Activated T-helper 17 cell treated with anti-CD3 and anti-CD28 coated beads, Interleukin-2, amount 50 U/mL, for 72 hours (primary cell): ENCODE measurements at regions not wholly inside any gene's neighbourhood (a gene's known extent, or its start where the extent isn't known, plus 50 kb on each side); places are given as distances from the start of the nearest gene placed in this dataset.

Experiments used
- ATAC-seq: fragments of 150-1000 bp; cut with Tn5 transposase; replicated peaks from 2 replicates; pipeline ENCODE4 v1.10.0; 2021; ENCODE audit warnings: mild to moderate bottlenecking, moderate library complexity
- H3K27ac Mint-ChIP-seq: one replicate; pipeline ENCODE4 v1.8.0; 2022; ENCODE audit warnings: mixed read lengths
- H3K27me3 Mint-ChIP-seq: one replicate; pipeline ENCODE4 v1.8.0; 2022; ENCODE audit warnings: mixed read lengths
- H3K36me3 Mint-ChIP-seq: one replicate; pipeline ENCODE4 v1.8.0; 2022; ENCODE audit warnings: low read depth, mild to moderate bottlenecking, mixed read lengths
- H3K4me1 Mint-ChIP-seq: one replicate; pipeline ENCODE4 v1.8.0; 2022; ENCODE audit warnings: mixed read lengths
- H3K4me3 Mint-ChIP-seq: one replicate; pipeline ENCODE4 v1.8.0; 2022; ENCODE audit warnings: mild to moderate bottlenecking, mixed read lengths
- H3K9me3 Mint-ChIP-seq: one replicate; pipeline ENCODE4 v1.8.0; 2022; ENCODE audit warnings: mixed read lengths

DNA sequence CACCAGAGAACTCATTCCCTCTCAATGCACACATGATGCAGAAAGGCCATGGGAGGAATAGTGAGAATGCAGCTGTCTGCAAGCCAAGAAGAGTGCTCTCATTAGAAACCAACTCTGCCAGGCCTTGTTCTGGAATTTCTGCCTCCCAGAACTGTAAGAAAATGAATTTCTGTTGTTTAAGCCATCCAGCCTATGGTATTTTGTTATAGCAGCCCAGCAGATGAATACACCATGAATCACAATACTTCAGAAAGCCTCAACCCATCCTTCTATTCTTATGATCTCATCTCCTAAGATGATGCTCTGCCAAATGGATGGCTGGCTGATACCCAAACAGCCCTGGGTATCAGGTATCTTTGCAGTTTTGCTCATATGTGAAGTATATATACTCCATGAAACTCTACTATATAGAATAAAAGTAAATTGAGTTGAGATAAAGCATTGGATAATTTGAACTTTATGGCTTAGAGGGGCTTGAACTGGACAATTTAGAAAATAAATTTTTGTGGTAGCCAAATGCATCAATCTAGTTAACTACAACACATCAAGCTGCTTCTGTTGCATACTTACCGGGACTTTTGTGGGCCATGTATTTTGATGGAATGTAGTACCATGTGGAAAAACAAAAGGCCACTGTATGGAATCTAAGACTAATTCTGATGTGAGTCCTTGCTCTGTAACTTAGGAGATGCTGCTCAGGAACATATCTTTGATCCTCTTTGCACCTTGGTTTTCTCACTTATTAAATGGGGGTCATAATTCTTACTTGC lies 245.9 kb downstream of the HS3ST1 start:
- Mint-ChIP-seq H3K27me3 (peaks cover 4% of the 10 kb centered on the region), H3K4me3 (no peak overlapping the region), H3K4me1 (no peaks in the 10 kb centered on the region), H3K36me3 (no peaks in the 10 kb centered on the region), H3K27ac (no peak overlapping the region), H3K9me3 (no peaks in the 10 kb centered on the region)
- no peak for ATAC-seq

DNA sequence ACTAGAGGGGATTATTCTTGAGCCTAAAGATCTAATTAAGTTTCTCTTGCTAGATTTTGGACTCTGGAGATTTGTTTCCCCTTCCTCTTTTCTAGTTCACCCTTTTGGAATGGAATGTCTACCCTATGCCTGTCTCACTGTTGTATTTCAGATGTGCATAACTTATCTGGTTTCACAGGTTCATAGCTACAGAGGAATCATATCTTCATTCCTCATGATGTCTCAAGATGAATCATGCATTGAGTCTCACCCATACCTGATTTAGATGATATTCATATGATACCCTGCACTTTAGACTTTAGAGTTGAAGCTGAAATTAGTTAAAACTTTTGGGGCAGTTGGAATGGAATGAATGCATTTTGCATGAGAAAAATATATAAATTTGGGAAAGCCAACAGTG lies 246.7 kb downstream of the HS3ST1 start:
- Mint-ChIP-seq H3K9me3 (no peaks in the 10 kb centered on the region), H3K36me3 (no peaks in the 10 kb centered on the region), H3K4me1 (no peaks in the 10 kb centered on the region), H3K27ac (no peak overlapping the region), H3K4me3 (no peak overlapping the region), H3K27me3 (peaks cover 4% of the 10 kb centered on the region)
- ATAC-seq, result no peak

DNA sequence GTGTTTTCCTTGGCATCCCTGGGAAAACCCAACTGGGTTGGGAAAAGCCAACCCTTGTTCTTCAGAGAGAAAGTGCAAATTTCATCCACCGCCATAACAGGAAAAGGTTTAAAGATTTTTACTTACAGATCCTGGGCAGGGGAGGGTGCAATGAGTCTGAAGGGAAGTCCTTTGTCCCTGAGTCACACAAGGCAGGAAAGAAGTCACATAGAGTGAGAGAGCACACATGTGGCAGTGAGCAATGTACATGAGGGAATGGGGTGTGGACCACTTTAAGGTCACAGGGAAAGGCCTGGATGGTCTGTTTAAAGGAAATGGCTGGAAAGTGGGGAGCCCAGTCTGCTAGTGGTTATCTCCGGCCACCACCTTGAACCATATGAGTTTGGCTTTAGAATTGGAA lies 248.9 kb downstream of the HS3ST1 start:
- no peak for ATAC-seq
- peaks cover 4% of the 10 kb centered on the region for H3K27me3 Mint-ChIP-seq
- H3K4me1 Mint-ChIP-seq, result no peaks in the 10 kb centered on the region
- no peaks in the 10 kb centered on the region for H3K9me3 Mint-ChIP-seq
- H3K27ac Mint-ChIP-seq, result no peak overlapping the region
- H3K36me3 Mint-ChIP-seq, result no peaks in the 10 kb centered on the region
- no peak overlapping the region for H3K4me3 Mint-ChIP-seq

DNA sequence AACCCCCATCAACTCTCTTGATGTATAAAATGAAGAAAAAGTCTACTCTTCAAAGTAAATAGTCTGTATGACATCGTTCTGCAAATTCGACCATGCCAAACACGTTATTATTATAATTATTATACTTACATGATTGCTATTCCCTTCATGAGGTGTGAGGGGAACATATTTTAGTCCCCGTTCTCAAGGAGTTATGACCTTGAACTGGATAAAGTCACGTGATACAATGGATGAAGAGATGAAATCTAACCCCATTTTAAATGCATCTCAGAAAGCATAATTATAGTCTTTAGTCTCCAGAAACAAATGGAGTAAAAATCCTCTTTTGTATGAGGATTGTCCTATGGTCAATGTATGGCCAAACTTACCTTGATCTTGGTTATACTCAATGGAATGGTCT lies 250.3 kb downstream of the HS3ST1 start:
- Mint-ChIP-seq H3K36me3 (no peaks in the 10 kb centered on the region), H3K27ac (no peak overlapping the region), H3K4me3 (no peak overlapping the region), H3K4me1 (no peaks in the 10 kb centered on the region), H3K27me3 (peaks cover 4% of the 10 kb centered on the region), H3K9me3 (no peaks in the 10 kb centered on the region)
- no peak for ATAC-seq

DNA sequence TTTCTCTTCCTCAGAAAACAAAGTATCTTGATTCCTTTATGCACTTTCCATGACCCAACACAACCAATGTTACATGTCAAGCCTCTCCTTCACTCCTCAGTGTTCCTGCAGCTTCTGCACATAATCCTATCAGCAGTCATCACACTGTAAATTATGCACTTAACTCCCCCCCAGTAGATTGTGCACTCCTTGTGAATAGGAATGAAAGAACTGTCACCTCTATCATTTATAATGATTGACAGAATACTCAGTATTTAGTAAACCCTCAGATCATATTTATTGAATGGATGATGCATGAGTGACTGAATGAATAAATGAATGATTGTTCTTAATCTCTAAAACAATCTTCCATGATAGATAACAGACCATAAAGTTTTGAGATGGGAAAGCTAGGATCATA lies 253.3 kb downstream of the HS3ST1 start:
- no peak overlapping the region for H3K27ac Mint-ChIP-seq
- H3K9me3 Mint-ChIP-seq, result no peaks in the 10 kb centered on the region
- H3K27me3 Mint-ChIP-seq, result peaks cover 4% of the 10 kb centered on the region
- H3K4me3 Mint-ChIP-seq, result no peak overlapping the region
- no peak for ATAC-seq
- no peaks in the 10 kb centered on the region for H3K4me1 Mint-ChIP-seq
- H3K36me3 Mint-ChIP-seq, result no peaks in the 10 kb centered on the region

DNA sequence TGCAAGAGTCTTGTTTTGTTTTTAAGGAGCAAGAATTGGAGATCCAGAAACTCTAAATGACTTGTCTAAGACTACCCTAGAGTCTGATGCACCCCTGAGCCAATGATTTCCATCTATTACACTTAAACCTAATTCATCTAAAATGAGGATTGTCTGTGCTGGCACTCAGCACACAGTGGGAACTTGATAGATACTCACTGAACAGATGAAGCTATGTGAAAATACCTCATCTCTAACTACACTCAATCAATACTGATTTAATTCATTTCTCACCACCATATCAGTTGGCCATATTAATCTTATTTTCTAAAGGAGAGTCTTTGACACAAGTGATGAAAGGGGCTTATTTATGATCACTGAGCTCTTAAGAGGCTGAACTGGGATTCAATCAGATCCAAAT lies 262.1 kb downstream of the HS3ST1 start:
- H3K27me3 Mint-ChIP-seq, result no peaks in the 10 kb centered on the region
- H3K4me1 Mint-ChIP-seq, result no peaks in the 10 kb centered on the region
- H3K27ac Mint-ChIP-seq, result no peak overlapping the region
- no peak for ATAC-seq
- no peak overlapping the region for H3K4me3 Mint-ChIP-seq
- no peaks in the 10 kb centered on the region for H3K36me3 Mint-ChIP-seq
- peaks cover 6% of the 10 kb centered on the region for H3K9me3 Mint-ChIP-seq

DNA sequence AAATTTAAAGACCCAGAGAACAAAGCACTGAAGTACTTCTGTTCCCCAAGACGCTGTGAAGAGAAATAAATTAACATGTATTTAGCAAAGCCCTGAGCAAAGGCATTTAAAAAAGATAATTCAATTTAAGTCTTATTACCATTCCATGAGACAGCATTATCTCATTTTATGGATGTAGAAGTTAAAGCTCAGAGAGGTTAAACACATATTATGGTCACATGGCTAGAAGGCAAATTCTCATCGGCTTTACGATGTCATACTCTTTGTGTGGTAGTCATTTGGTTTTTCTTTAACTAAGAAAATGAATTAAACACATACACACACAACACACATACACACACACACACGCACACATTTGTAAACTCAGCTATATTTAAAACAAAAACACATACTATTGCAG lies 262.7 kb downstream of the HS3ST1 start:
- ATAC-seq, result no peak
- H3K4me1 Mint-ChIP-seq, result no peaks in the 10 kb centered on the region
- no peaks in the 10 kb centered on the region for H3K27me3 Mint-ChIP-seq
- H3K36me3 Mint-ChIP-seq, result no peaks in the 10 kb centered on the region
- no peak overlapping the region for H3K4me3 Mint-ChIP-seq
- H3K27ac Mint-ChIP-seq, result no peak overlapping the region
- peaks cover 6% of the 10 kb centered on the region for H3K9me3 Mint-ChIP-seq

DNA sequence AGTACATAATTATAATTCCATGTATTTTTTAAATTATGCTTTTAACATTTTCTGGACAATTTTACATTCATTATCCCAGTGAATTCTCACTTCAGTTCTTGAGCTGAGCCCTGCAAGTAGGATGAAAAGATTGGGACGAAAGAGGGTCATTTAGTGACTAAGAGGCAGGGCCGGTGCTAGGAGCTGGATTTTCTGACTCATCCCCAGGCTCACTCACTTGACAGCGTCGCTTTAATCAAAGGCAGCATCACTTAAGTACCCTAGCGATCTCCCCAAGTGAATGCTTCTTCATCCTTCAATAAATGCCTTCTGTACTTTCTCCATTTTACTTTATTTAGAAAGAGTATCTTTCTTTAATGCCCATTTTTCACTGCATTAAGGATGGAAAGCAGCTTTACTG lies 263.6 kb downstream of the HS3ST1 start:
- Mint-ChIP-seq H3K36me3 (no peaks in the 10 kb centered on the region), H3K4me3 (no peak overlapping the region)
- ATAC-seq, result no peak

DNA sequence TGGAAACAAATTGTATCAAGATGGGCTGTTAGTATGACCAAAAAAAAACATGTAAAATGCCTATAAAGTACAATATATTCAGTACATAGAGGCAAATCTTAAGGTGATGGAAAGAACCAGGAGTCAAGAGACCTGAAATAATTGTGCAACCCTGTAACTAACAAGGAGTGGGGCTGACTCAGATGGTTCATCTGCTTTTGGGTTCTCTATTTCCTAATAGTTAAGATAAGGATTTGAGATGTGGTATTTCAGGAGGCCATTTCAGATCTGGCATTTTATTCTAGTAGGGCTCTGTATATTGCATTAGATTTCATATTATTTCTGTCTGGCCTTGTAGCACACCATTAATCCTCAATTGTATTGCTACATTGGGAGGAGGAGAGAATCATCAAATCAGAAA lies 268.4 kb downstream of the HS3ST1 start:
- no peak for ATAC-seq
- Mint-ChIP-seq H3K36me3 (no peaks in the 10 kb centered on the region), H3K27ac (no peak overlapping the region), H3K9me3 (peaks cover 6% of the 10 kb centered on the region), H3K27me3 (peaks cover 3% of the 10 kb centered on the region), H3K4me1 (no peaks in the 10 kb centered on the region), H3K4me3 (no peak overlapping the region)

More for the DNA sequence above, 263.6 kb downstream of the HS3ST1 start:
- Mint-ChIP-seq H3K9me3 (peaks cover 6% of the 10 kb centered on the region), H3K4me1 (no peaks in the 10 kb centered on the region), H3K27ac (no peak overlapping the region), H3K27me3 (no peaks in the 10 kb centered on the region)

DNA sequence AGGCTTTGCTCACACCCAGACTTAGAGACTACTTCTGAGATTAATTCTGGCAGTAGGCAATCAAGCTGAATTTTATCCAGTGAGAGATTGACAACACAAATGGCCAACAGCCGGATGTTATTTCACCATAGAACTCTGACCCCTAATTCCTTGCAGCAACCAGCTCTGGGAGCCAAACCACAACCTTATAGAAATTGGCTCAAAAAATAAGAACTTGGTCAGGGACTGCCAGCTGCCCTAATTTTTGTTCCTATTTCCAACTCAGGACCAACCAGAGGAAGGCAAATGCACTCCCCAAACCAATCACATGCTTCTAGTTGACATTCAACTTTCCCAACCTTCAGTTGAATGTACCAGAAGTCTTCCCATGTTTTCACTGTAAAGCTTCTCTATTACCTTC lies 269.7 kb downstream of the HS3ST1 start:
- no peaks in the 10 kb centered on the region for H3K4me1 Mint-ChIP-seq
- H3K27ac Mint-ChIP-seq, result no peak overlapping the region
- peaks cover 3% of the 10 kb centered on the region for H3K27me3 Mint-ChIP-seq
- no peak overlapping the region for H3K4me3 Mint-ChIP-seq
- H3K36me3 Mint-ChIP-seq, result no peaks in the 10 kb centered on the region
- no peak for ATAC-seq
- peaks cover 6% of the 10 kb centered on the region for H3K9me3 Mint-ChIP-seq

DNA sequence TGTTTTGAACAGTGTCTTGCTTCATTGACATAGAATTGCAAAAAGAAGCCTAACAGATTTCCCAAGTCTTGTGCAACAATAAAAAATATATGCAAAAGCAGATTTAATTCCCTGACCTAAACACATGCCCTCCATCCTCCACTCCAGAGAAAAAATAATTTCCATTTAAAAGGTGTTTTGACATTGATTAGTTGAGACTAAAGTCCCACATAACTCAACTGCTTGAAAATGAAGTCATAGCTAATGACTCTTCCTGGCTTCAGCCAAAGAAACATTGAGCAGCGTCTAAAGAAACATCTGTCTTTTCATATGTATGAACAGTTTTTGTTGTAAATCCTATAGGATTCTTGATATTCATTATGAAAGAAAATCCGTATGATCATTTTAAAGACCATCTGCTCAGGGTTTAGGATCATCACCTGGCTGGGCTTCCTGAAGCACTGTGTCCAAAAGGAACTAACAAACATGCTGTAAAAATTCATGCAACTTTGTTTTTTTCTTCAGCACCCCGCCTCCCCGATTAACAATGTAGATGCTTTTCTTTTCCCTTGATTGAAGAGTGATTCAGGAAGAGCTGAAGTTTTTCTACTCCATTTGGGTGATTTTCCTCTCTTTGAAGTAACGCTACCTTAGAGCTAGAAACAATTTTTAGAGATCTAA lies 273.4 kb downstream of the HS3ST1 start:
- Mint-ChIP-seq H3K4me1 (no peaks in the 10 kb centered on the region), H3K27me3 (peaks cover 3% of the 10 kb centered on the region), H3K36me3 (no peaks in the 10 kb centered on the region), H3K27ac (no peak overlapping the region), H3K9me3 (no peaks in the 10 kb centered on the region), H3K4me3 (no peak overlapping the region)
- no peak for ATAC-seq

DNA sequence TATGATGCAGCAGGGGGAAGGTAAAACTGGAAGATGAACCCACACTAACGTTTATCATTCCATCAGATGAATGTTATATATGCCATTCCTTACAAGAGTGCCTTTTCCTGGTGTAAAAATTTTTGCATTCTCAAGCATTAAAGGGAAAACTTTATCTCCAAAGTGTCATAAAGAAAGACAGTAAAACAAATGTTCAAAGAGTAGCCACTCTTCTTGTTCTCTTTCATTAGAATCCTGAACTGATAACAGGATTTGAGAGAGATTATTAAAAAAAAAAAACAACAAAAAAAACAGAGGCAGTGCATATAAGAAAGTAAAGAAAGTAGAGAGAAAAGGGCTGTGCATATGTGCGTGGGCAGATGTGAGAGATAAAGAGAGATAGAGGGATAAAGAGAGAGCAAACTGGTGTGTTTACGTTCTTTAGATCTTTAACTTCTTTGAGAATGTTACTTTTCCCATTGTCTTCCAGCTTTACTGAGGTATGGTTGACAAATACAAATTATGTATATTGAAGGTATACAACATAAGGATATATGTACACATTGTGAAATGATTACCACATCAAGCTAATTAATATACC lies 275.4 kb downstream of the HS3ST1 start:
- Mint-ChIP-seq H3K36me3 (no peaks in the 10 kb centered on the region), H3K27me3 (peaks cover 3% of the 10 kb centered on the region), H3K27ac (no peak overlapping the region), H3K9me3 (no peaks in the 10 kb centered on the region), H3K4me1 (no peaks in the 10 kb centered on the region), H3K4me3 (no peak overlapping the region)
- ATAC-seq, result no peak

DNA sequence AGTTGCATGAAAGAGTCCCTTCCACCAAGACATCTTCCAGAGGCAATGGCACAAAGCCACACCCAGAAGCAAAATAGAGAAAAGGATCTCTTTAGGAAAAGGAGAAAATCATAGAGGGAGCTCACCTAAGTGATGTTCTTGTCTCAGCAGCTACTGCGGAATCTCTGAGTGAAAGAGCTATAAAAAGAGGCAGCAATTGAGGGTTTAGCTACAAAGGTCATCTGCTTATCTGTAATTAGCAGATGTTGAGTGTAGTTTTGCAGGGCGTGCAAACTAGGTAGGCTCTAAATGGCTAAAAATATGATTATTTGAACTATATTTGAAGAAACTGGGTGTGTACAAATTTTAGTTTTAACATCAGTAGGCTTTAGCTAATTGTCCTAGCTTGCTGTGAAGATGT lies 276.0 kb downstream of the HS3ST1 start:
- Mint-ChIP-seq H3K27me3 (no peaks in the 10 kb centered on the region), H3K27ac (no peak overlapping the region), H3K4me1 (no peaks in the 10 kb centered on the region), H3K4me3 (no peak overlapping the region), H3K36me3 (no peaks in the 10 kb centered on the region), H3K9me3 (no peaks in the 10 kb centered on the region)
- ATAC-seq, result no peak

DNA sequence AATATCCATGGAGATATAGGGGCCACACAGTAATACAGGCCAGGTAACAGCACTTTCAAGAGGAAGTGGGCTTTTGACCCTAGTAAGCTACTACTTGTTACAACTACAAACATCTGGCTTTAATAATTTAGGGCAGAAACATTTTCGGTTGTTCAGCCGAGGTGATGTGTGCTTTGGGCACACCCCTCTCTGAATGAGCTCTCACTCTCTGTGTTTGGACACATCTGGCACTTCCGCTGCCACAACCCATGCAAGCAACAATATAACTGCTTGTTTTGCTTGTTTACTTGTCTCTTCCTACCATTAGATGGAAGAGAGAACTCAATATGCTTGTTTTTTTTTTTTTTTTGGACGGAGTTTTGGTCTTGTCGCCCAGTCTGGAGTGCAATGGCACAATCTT lies 277.2 kb downstream of the HS3ST1 start:
- no peaks in the 10 kb centered on the region for H3K27me3 Mint-ChIP-seq
- no peak overlapping the region for H3K27ac Mint-ChIP-seq
- H3K36me3 Mint-ChIP-seq, result no peaks in the 10 kb centered on the region
- ATAC-seq, result no peak
- H3K9me3 Mint-ChIP-seq, result no peaks in the 10 kb centered on the region
- no peaks in the 10 kb centered on the region for H3K4me1 Mint-ChIP-seq
- H3K4me3 Mint-ChIP-seq, result no peak overlapping the region

DNA sequence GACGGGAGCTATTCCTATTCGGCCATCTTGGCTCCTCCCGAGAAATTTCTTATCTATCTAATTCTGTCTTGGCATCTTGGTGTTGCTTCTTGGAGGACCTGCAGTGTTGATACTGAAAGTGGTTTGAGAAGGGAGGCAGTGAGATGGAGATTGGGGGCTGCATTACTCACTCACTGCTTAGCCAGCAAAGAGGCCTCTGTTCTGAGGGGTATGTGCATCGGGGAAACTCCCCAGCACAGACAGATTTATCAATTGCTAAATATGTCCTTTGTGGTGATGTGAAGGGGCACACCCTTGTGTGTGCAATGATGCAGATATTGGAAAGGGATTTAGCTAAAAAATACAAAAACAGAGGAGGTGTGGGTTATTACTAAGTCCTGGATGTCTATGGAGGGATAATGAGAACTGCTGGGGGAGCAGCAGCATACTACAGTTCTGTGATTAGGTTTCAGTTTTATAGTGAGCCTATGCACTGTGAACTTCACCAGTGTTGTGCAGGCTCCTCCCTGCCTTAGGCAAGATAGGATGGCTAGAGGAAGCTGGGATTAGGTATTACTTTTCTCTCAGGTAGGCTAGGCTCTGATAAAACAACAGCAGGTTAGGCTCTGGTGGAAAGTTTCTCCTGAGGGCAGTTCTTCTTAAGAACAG lies 279.0 kb downstream of the HS3ST1 start:
- Mint-ChIP-seq H3K27me3 (no peaks in the 10 kb centered on the region), H3K9me3 (no peaks in the 10 kb centered on the region), H3K4me3 (no peak overlapping the region), H3K4me1 (no peaks in the 10 kb centered on the region), H3K36me3 (no peaks in the 10 kb centered on the region), H3K27ac (no peak overlapping the region)
- ATAC-seq, result no peak
